PC-9 (cell line): ENCODE measurements at regions not wholly inside any gene's neighbourhood (a gene's known extent, or its start where the extent isn't known, plus 50 kb on each side); places are given as distances from the start of the nearest gene placed in this dataset.

Experiments used
- BruUV-seq: library from RNA; stranded (reverse); fragments of 400-500 nt; replicated peaks from 2 replicates; lab custom pipeline; 2021; lab: Mats Ljungman, UMichigan
- CTCF ChIA-PET: fragments of 300-600 bp; sonication (Branson Sonifier 250); formaldehyde crosslinking; loops from one replicate; lab custom pipeline; 2022; ENCODE audit warnings: antibody characterized with exemption; lab: Charles Lee
- POLR2A ChIA-PET: fragments of 300-600 bp; sonication (Branson Sonifier 250); formaldehyde crosslinking; loops from one replicate; lab custom pipeline; 2022; ENCODE audit warnings: antibody characterized with exemption; ENCODE audit not compliant: unreplicated experiment; lab: Charles Lee
- DNase-seq, 2 experiments: peaks; one replicate each; pipeline versions ENCODE4 v3.0.0 to v3.0.0-alpha.2; 2015 to 2022; ENCODE audit warnings: mixed read lengths in 1 of 2
- H2AFZ ChIP-seq: fragments of 200-600 bp; sonication (generic); 2 replicates; pipeline ENCODE4 v1.8.1; 2017; ENCODE audit warnings: antibody characterized with exemption
- H3F3A ChIP-seq: fragments of 200-600 bp; sonication (generic); 2 replicates; pipeline ENCODE4 v1.8.1; 2017; ENCODE audit warnings: antibody characterized with exemption, mild to moderate bottlenecking, low read depth; ENCODE audit not compliant: insufficient read depth
- H3K27ac ChIP-seq: fragments of 200-600 bp; sonication (generic); 2 replicates; pipeline ENCODE4 v1.6.1; 2016; ENCODE audit warnings: mixed run types
- H3K27me3 ChIP-seq: fragments of 200-600 bp; sonication (generic); 2 replicates; pipeline ENCODE4 v1.6.1; 2016; ENCODE audit warnings: low read depth, mixed run types; ENCODE audit not compliant: insufficient read depth
- H3K36me3 ChIP-seq: fragments of 200-600 bp; sonication (generic); 2 replicates; pipeline ENCODE4 v1.6.1; 2016; ENCODE audit warnings: low read depth, mixed run types
- H3K4me1 ChIP-seq: fragments of 200-600 bp; sonication (generic); replicated peaks from 2 replicates; pipeline ENCODE4 v1.6.1; 2016; ENCODE audit warnings: mixed run types; ENCODE audit not compliant: insufficient read depth
- H3K4me2 ChIP-seq: fragments of 200-600 bp; sonication (generic); 2 replicates; pipeline ENCODE4 v1.6.1; 2017; ENCODE audit warnings: mixed run types
- H3K4me3 ChIP-seq: fragments of 200-600 bp; sonication (generic); 2 replicates; pipeline ENCODE4 v1.6.1; 2016; ENCODE audit warnings: mixed run types
- H3K79me2 ChIP-seq: fragments of 200-600 bp; sonication (generic); 2 replicates; pipeline ENCODE4 v1.6.1; 2017; ENCODE audit warnings: low read depth, mixed run types
- H3K9me2 ChIP-seq: fragments of 200-600 bp; sonication (generic); 2 replicates; pipeline ENCODE4 v1.8.1; 2017; ENCODE audit warnings: mild to moderate bottlenecking; ENCODE audit not compliant: insufficient read depth
- H3K9me3 ChIP-seq: fragments of 200-600 bp; sonication (generic); 2 replicates; pipeline ENCODE4 v1.8.1; 2016; ENCODE audit warnings: low read depth; ENCODE audit not compliant: insufficient read depth
- H4K20me1 ChIP-seq: fragments of 200-600 bp; sonication (generic); 2 replicates; pipeline ENCODE4 v1.8.1; 2017; ENCODE audit not compliant: insufficient read depth
- CTCF ChIP-seq: fragments of 200-600 bp; sonication (generic); conservative IDR thresholded peaks from 2 replicates; pipeline ENCODE4 v1.6.1; 2017; ENCODE audit warnings: mixed run types, antibody characterized with exemption, mild to moderate bottlenecking, moderate library complexity
- EZH2 ChIP-seq: fragments of 200-600 bp; sonication (generic); IDR thresholded peaks from 2 replicates; pipeline ENCODE4 v1.8.0; 2017; ENCODE audit warnings: antibody characterized with exemption, low read depth
- intact Hi-C: fragments of 100-400 bp; cut with micrococcal nuclease; formaldehyde crosslinking; loops from one replicate; pipeline ENCODE4 v1.10.0; 2022; ENCODE audit not compliant: unreplicated experiment

GRCh38 chr21:35128536-35128935 lies 79.4 kb upstream of the RUNX1 start:
- H2AFZ ChIP-seq: no peak overlapping the region
- no peaks in the 10 kb centered on the region for H3K79me2 ChIP-seq
- BruUV-seq: no TSS peak
- intact Hi-C loops: no loop called here
- 0 out of 2 replicates have a peak, but pooled peaks cover 13% of the 10 kb centered on the region for H3F3A ChIP-seq
- CTCF ChIA-PET: no interaction called here
- H3K4me3 ChIP-seq: no peak overlapping the region
- peak in 1 of 2 experiments; percentile 54 for DNase-seq
- peak overlapping the region; percentile 53 for H3K4me2 ChIP-seq
- TF ChIP-seq EZH2 (no peak), CTCF (no peak)
- H3K9me3 ChIP-seq: no peaks in the 10 kb centered on the region; the same call in none of the 2 replicates
- no peaks in the 10 kb centered on the region for H3K27me3 ChIP-seq
- H3K27ac ChIP-seq: peak overlapping the region; percentile 74
- POLR2A ChIA-PET: no interaction called here
- no peaks in the 10 kb centered on the region for H3K36me3 ChIP-seq
- H3K9me2 ChIP-seq: no peaks in the 10 kb centered on the region
- H4K20me1 ChIP-seq: no peaks in the 10 kb centered on the region
- H3K4me1 ChIP-seq: peaks cover 24% of the 10 kb centered on the region

- no peaks in the 10 kb centered on the region; the same call in none of the 2 replicates for H3K9me3 ChIP-seq
- BruUV-seq: no TSS peak
- peak overlapping the region; percentile 53 for H3K4me2 ChIP-seq
- ChIA-PET CTCF (no interaction called here), POLR2A (no interaction called here)
- H3F3A ChIP-seq: 0 out of 2 replicates have a peak, but pooled peaks cover 13% of the 10 kb centered on the region
- DNase-seq: peak in 1 of 2 experiments; percentile 77
- peak overlapping the region; percentile 74 for H3K27ac ChIP-seq
- H3K9me2 ChIP-seq: no peaks in the 10 kb centered on the region
- no peak overlapping the region for H2AFZ ChIP-seq
- H3K4me1 ChIP-seq: peaks cover 24% of the 10 kb centered on the region
- no peaks in the 10 kb centered on the region for H3K79me2 ChIP-seq
- H4K20me1 ChIP-seq: no peaks in the 10 kb centered on the region
- no peaks in the 10 kb centered on the region for H3K36me3 ChIP-seq
- H3K4me3 ChIP-seq: no peak overlapping the region
- no peaks in the 10 kb centered on the region for H3K27me3 ChIP-seq
- intact Hi-C loops: no loop called here
- no peak for TF ChIP-seq EZH2
- TF ChIP-seq CTCF: no peak
Measured at GRCh38 chr21:35127851-35128250, 78.7 kb upstream of the RUNX1 start.

- Histone ChIP-seq H3K36me3 (no peaks in the 10 kb centered on the region), H2AFZ (no peak overlapping the region), H3K4me1 (peaks cover 24% of the 10 kb centered on the region), H3K27me3 (no peaks in the 10 kb centered on the region), H3K4me2 (no peak overlapping the region), H3K27ac (no peak overlapping the region), H3K4me3 (no peak overlapping the region), H4K20me1 (no peaks in the 10 kb centered on the region), H3K9me3 (no peaks in the 10 kb centered on the region; the same call in none of the 2 replicates), H3F3A (0 out of 2 replicates have a peak, but pooled peaks cover 13% of the 10 kb centered on the region), H3K9me2 (no peaks in the 10 kb centered on the region), H3K79me2 (no peaks in the 10 kb centered on the region)
- ChIA-PET POLR2A (no interaction called here), CTCF (no interaction called here)
- BruUV-seq: no TSS peak
- TF ChIP-seq CTCF: no peak
- no peak for TF ChIP-seq EZH2
- no peak for DNase-seq
- intact Hi-C loops: no loop called here
Measured at GRCh38 chr21:35127026-35127425, 77.9 kb upstream of the RUNX1 start.
